ENCODE measurements at regions not wholly inside any gene's neighbourhood (a gene's known extent, or its start where the extent isn't known, plus 50 kb on each side); places are given as distances from the start of the nearest gene placed in this dataset.
"Not testable (repeated sequence)": the region's sequence is repeated elsewhere in the genome, so short reads cannot be mapped to it uniquely, and the experiment has no call there.

DNA sequence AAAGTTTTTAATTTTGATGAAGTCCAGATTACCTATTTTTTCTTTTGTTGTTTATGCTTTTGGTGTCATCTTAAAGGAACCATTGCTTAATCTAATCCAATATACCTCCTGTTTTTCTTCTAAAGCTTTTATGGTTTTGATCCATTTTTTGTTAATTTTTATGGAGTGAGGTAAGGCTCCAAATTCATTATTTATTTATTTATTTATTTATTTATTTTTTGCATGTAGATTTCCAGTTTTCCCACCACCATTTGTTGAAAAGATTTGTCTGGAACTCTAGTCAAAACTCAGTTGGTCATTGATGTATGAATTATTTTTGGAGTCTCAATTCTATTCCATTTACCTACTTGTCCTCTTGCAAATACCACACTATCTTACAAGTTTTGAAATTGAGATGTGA lies 99.4 kb upstream of the RBMS1 start:
- TF ChIP-seq, protein P1, sequence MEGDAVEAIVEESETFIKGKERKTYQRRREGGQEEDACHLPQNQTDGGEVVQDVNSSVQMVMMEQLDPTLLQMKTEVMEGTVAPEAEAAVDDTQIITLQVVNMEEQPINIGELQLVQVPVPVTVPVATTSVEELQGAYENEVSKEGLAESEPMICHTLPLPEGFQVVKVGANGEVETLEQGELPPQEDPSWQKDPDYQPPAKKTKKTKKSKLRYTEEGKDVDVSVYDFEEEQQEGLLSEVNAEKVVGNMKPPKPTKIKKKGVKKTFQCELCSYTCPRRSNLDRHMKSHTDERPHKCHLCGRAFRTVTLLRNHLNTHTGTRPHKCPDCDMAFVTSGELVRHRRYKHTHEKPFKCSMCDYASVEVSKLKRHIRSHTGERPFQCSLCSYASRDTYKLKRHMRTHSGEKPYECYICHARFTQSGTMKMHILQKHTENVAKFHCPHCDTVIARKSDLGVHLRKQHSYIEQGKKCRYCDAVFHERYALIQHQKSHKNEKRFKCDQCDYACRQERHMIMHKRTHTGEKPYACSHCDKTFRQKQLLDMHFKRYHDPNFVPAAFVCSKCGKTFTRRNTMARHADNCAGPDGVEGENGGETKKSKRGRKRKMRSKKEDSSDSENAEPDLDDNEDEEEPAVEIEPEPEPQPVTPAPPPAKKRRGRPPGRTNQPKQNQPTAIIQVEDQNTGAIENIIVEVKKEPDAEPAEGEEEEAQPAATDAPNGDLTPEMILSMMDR (IDR thresholded peaks at IDR 0.05; ENCODE audit: control insufficient read depth, insufficient read depth, low read depth, low read length, missing control alignments) = no peak
- H3K4me3 ChIP-seq (ENCODE audit: control insufficient read depth, low read depth, low read length) = no peak overlapping the region

DNA sequence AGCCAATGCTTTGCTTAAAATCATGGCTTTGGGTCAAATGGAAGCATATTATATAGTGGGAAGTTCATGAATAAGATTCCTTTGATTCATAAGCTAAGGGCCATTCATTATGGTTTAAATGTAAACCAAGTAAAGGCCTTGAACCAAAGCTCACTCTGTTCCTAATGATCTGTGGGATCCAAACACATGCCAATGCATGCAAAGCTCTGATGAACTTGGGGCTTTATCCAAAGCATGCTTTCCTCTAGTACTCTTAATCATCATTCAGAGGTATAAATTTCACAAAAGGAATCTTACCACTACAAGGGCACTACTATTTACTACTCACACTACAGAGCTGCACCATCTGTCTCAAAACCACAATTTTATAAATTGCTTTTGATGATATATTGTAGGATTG lies 102.8 kb upstream of the RBMS1 start:
- TF ChIP-seq, protein P1 (IDR thresholded peaks at IDR 0.05; ENCODE audit: control insufficient read depth, insufficient read depth, low read depth, low read length, missing control alignments) = no peak
- no peak for DNase-seq (ENCODE audit: low read depth)

More for the DNA sequence above, 99.4 kb upstream of the RBMS1 start:
- no peak for DNase-seq (ENCODE audit: low read depth)

DNA sequence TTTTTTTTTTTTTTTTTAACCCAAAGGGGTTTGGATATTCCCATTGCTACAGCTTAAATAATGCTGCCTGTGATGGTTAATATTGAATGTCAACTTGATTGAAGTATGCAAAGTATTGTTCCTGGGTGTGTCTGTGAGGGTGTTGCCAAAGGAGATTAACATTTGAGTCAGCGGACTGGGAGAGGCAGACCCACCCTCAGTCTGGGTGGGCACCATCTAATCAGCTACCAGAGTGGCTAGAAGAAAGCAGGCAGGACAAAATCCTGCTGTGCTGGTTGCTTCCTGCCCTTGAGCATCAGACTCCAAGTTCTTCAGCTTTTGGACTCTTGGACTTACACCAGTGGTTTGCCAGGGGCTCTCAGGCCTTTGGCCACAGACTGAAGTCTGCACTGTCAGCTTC lies 106.8 kb upstream of the RBMS1 start:
- DNase-seq (ENCODE audit: low read depth); H3K4me3 ChIP-seq (ENCODE audit: control insufficient read depth, low read depth, low read length): not testable (repeated sequence)

More for the DNA sequence above, 102.8 kb upstream of the RBMS1 start:
- H3K4me3 ChIP-seq (ENCODE audit: control insufficient read depth, low read depth, low read length) = no peak overlapping the region

DNA sequence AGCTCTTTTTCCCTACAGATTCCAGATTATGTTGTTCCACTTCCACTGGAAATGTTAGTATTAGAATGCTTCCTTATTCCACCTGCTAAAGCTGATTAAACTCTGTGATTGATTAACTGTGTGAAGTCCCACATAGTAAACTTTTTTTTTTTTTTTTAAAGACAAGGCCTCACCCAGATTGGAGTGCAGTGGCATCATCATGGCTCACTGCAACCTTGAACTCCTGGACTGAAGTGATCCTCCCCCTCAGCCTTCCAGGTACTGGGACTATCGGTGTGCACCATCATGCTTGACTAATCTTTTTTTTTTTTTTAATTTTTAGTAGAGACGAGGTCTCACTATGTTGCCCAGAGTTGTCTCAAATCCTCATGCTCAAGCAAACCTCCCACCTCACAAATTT lies 108.5 kb upstream of the RBMS1 start:
- no peak overlapping the region for H3K4me3 ChIP-seq (ENCODE audit: control insufficient read depth, low read depth, low read length)
- TF ChIP-seq, protein P1 (IDR thresholded peaks at IDR 0.05; ENCODE audit: control insufficient read depth, insufficient read depth, low read depth, low read length, missing control alignments) = no peak
- DNase-seq (ENCODE audit: low read depth) = no peak

DNA sequence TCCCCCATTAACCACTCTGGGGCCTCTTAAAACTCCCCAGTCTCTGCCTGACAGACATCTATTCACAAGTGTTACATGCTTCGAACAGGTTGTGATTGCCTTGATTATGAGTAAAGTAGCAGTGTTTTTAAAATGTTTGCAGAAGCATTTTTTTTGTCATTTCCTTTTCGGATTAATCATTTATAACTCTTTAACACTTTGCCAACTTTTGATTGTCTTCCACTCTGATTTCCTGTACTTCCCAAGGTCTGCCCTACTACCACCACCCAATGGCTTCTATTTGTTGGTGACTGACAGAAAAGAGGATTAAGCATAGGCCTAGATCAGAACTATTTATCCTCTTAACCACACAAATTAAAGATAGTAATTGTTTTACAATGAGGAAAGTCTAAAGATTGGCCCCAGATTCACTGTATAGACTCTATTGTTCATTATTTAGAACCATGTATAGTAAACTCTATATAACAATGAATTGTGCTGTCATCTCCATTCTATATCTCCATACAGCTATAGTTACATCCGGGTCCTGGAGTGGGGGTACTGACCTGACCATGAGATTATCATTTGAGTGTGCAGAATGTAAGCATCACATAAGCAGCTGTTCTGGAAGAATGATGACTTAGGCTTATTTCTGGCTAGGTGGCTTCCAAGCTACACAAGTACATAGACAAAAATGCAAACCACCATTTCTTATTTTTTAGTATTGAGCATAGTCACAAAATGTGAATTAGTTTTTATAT lies 110.3 kb upstream of the RBMS1 start:
- DNase-seq (ENCODE audit: low read depth) = no peak
- H3K4me3 ChIP-seq (ENCODE audit: control insufficient read depth, low read depth, low read length) = no peak overlapping the region
- TF ChIP-seq, protein P1 (IDR thresholded peaks at IDR 0.05; ENCODE audit: control insufficient read depth, insufficient read depth, low read depth, low read length, missing control alignments) = no peak

DNA sequence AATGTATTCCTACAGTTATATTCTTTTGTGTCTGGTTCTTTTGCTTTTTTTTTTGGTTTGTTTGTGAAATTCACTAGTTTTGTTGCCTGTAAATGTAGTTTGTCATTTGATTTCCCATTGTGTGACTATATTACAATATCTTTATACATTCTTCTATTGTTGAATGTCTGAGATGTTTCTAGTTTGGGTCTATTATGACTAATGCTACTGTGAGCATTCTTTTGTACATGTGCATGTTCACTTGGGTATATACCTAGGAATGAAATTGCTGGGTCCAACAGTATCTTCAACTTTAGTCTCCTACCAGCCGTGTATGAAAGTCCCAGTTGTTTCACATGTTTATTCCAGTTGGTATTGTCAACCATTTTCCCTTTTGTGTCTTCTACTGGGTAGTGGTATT lies 112.7 kb upstream of the RBMS1 start:
- DNase-seq (ENCODE audit: low read depth) = no peak
- no peak overlapping the region for H3K4me3 ChIP-seq (ENCODE audit: control insufficient read depth, low read depth, low read length)
- TF ChIP-seq, protein P1 (IDR thresholded peaks at IDR 0.05; ENCODE audit: control insufficient read depth, insufficient read depth, low read depth, low read length, missing control alignments) = no peak

DNA sequence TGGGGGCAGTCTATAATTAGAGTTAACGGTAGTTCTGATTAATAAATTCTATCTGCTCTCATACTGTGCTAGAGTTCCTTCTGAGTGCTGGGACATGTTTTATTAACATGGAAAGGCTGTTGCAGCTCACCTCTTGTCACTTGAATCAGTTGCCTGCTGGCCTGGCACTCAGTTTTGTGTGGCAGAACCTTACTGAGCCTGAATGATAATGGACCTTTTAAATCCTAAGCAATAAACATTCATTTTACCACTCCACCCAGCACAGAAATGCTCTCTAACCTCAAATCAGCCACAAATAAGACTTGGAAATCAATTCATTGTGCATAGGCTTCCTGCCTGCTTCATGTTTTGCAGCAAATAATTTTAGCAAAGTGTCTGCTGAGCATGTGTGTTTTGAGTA lies 115.0 kb upstream of the RBMS1 start:
- TF ChIP-seq, protein P1 (IDR thresholded peaks at IDR 0.05; ENCODE audit: control insufficient read depth, insufficient read depth, low read depth, low read length, missing control alignments) = no peak
- no peak for DNase-seq (ENCODE audit: low read depth)
- no peak overlapping the region for H3K4me3 ChIP-seq (ENCODE audit: control insufficient read depth, low read depth, low read length)

All from AG09309 (cell line).